Lung microvascular endothelial cell (primary cell): ENCODE measurements at regions not wholly inside any gene's neighbourhood (a gene's known extent, or its start where the extent isn't known, plus 50 kb on each side); places are given as distances from the start of the nearest gene placed in this dataset.

ENCODE experiments used
- DNase-seq, 2 donors: peaks; one replicate each; pipeline versions ENCODE4 v3.0.0 to v3.0.0-alpha.2; 2010; ENCODE audit warnings: low read depth in 2 of 2

- no peak for DNase-seq
Measured at GRCh38 chr1:14301704-14302024, 296.8 kb upstream of the KAZN start.

GRCh38 chr1:14302025-14302424 is 296.5 kb upstream of the KAZN start:
- DNase-seq = no peak

GRCh38 chr1:14303011-14303410 is 295.5 kb upstream of the KAZN start:
- DNase-seq = no peak

DNA sequence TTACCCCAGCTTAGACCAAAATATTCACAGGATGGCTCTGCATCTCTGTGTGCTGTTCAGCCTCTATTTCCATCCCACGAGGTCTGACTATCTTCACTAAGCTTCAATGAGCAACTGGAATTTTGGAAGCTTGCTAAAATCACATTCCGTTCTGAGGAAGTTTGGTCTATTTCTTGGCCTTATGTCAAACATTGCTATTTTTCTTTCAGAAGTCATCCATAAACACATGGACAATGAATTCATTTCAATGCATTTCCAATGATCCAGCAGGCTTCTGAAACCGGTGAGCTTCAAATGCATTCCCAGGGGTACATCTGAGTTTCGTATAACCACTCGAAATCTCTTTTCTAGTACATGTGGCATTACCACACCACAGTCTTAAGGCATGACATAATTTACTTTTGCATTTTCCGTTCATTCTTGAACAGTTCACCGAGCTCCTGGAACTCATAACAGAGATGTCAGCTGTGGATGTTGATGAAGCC is 294.1 kb upstream of the KAZN start:
- no peak for DNase-seq

DNA sequence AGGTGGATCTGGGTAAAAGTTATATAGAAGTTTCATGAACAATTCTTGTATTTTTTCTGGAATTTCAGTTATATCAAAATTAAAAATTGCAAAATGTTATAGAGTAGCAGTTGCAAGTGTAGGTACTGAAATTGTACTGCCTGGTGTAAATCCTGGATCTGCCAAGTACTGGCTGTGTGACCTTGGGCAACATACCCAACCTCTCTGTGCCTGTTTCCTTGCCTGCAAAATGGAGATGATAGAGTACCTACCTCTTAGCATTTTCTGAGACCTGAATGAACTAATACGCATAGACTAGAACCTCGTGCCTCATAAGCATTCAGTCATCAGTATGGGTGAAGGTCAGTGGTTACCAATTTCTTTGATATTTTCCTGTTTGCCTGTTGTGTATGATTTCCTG is 290.0 kb upstream of the KAZN start:
- no peak for DNase-seq

- no peak for DNase-seq
Measured at GRCh38 chr1:14309984-14310383, 288.5 kb upstream of the KAZN start.

DNA sequence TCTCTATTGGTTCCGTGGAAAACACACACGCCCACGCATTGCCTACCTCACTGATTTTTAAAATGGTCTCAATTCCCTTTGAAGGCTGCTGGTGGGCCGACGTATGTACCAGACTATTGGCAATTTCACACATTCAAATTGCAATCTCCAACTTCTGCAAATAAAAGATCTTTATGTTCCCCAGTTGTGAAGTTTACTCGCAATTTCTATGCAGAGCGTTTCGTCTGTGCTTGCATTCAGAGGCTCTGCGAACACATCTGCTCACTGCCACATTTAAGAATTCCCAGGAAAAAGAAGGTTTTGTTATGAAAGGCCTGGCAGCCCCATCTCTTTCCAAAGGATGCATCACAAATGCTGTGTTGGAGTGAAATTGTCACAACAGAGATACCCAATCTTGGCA is 288.0 kb upstream of the KAZN start:
- no peak for DNase-seq

GRCh38 chr1:14313731-14314431 is 284.6 kb upstream of the KAZN start:
- DNase-seq = no peak

DNA sequence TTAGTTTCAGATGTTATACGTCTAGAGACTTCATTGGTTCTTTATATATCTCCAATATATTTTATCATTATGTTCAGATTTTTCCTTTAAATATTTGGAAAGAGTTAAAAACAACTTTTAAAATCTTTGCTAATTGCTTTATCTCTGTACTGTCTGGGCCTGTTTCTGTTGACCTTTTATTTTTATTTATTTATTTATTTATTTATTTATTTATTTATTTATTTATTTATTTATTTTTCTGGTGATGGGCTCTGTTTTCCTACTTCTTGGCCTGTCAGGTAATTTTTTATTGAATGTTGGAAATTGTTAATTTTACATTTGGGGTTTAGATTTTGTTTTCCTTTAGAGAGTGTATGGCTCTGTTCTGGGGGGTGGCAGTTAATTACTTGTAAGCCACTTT is 279.7 kb upstream of the KAZN start:
- DNase-seq = no peak

- no peak for DNase-seq
Measured at GRCh38 chr1:14320518-14320917, 278.0 kb upstream of the KAZN start.

- DNase-seq = no peak
Measured at GRCh38 chr1:14320986-14321385, 277.5 kb upstream of the KAZN start.

- no peak for DNase-seq
Measured at GRCh38 chr1:14321422-14321821, 277.1 kb upstream of the KAZN start.

- DNase-seq = no peak
Measured at GRCh38 chr1:14323568-14324247, 274.8 kb upstream of the KAZN start.

GRCh38 chr1:14324248-14324630 is 274.2 kb upstream of the KAZN start:
- no peak for DNase-seq

DNA sequence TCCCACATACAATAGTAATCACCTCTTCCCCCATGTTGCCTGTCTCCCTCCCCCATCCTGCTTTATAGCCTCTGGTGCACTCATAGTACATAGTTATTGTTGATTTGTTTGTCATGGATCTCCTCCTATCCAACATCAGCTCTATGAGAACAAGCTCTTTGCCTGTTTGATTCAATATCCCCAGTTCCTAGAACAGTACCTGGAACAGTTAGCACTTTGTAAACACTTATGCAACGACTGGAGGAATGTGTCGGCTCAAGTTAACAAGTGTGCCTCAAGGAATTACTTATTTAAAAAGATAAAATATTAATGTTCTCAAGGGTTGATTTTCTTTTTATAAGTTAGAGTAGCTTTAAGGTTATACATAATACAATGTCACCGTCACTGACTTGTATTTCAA is 271.6 kb upstream of the KAZN start:
- no peak for DNase-seq

- DNase-seq = no peak
Measured at GRCh38 chr1:14328685-14329084, 269.8 kb upstream of the KAZN start.

- DNase-seq = no peak
Measured at GRCh38 chr1:14332158-14332557, 266.3 kb upstream of the KAZN start.

DNA sequence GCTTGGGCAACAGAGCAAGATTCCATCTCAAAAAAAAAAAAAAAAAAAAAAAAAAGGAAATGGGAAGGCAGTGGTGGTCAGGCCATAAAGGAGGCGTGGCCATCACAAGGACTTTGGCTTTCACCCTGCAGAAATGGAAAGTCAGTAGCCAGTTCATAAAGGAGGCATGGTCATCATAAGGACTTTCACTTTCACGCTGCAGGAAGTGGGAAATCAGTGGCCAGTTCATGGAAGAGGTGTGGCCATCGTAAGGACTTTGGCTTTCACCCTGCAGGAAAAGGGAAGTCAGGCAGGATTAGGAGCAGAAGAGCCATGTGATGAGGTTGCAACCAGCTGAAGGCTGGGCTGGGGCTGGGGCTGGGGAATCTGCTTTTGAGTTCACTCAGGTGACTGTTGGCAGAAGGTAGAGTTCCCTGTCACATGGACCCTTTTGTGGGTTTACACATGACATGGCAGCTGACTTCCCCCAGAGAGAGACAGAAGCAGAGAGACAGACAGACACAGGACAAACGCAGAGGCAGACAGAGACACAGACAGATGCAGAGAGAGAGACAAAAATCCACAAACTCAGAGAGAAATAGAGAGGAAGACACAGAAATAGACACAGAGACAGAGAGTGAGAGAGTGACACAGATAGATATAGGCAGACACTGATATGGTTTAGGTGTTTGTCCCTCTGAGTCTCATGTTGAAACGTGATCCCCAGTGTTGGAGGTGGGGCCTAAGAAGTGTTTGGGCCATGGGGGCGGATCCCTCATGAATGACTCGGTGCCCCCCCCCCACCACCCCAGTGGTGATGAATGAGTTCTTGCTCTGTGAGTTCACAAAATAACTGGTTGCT is 263.9 kb upstream of the KAZN start:
- DNase-seq = no peak

DNA sequence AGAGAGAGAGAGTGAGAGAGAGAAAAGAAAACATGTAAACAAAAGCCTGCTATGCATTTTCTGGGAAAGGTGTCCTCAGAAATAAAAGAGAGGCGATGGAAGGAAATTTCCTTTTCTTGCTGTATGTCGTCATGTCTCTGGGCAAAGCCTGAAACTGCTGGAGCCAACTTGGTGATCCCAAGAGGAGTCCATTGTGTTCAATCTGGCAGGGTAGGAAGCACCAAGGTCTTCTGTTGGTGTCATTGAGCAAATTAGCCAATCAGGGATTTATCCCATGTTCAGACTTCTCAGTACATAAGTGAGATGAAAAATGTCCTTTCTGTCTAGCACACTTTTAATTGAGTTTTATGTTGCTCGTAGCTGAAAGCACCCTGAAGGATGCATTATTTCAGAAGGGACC is 260.0 kb upstream of the KAZN start:
- no peak for DNase-seq

DNA sequence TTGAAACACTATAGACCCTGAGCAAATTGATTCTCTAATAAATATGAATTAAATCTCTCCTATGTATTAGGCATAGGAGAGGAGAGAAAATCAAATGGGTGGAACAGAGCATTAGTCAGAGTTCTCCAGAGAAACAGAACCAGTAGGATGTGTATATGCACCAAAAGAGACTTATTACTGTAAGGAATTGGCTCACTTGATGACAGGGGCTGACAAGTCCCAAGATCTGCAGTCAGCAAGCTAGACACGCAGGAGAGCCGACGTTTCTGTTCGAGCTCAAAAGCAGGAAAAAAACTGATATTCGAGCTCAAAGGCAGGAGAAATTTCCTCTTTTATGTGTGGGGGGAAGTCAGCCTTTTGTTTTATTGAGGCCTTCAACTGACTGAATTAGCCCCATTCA is 259.2 kb upstream of the KAZN start:
- DNase-seq = no peak

GRCh38 chr1:14340002-14340785 is 258.3 kb upstream of the KAZN start:
- DNase-seq = no peak

- no peak for DNase-seq
Measured at GRCh38 chr1:14341147-14341546, 257.3 kb upstream of the KAZN start.
